Suprapubic skin (tissue), 3 donors: ENCODE measurements at regions not wholly inside any gene's neighbourhood (a gene's known extent, or its start where the extent isn't known, plus 50 kb on each side); places are given as distances from the start of the nearest gene placed in this dataset.

ENCODE experiments used
- CTCF ChIP-seq, 2 donors: fragments of 200-600 bp in 1 of 2; fragments of 450-650 bp in 1 of 2; sonication (generic) in 1 of 2; IDR thresholded peaks; one replicate each; pipeline ENCODE4 v1.5.1; 2016 to 2019; ENCODE audit warnings: antibody characterized with exemption in 2 of 2, mild to moderate bottlenecking in 1 of 2, moderate library complexity in 1 of 2
- POLR2A ChIP-seq, 2 donors: fragments of 450-650 bp; IDR thresholded peaks; one replicate each; pipeline ENCODE4 v1.6.1; 2017; ENCODE audit warnings: antibody characterized with exemption in 2 of 2, mild to moderate bottlenecking in 2 of 2, moderate library complexity in 2 of 2

- TF ChIP-seq POLR2A (IDR thresholded peaks at IDR 0.05) (no peak), CTCF (IDR thresholded peaks at IDR 0.05) (no peak)
Observed at GRCh38 chr6:94673251-94673650, 904.1 kb upstream of the MANEA start.
